Mammary epithelial cell (primary cell): ENCODE measurements at regions not wholly inside any gene's neighbourhood (a gene's known extent, or its start where the extent isn't known, plus 50 kb on each side); places are given as distances from the start of the nearest gene placed in this dataset.

ENCODE experiments used
- CTCF ChIP-seq, 2 donors: IDR thresholded peaks in 1 of 2; conservative IDR thresholded peaks in 1 of 2; 2 replicates each; pipeline ENCODE4 v1.5.1; 2011 to 2012; ENCODE audit warnings: inconsistent platforms in 2 of 2, low read length in 2 of 2, mild to moderate bottlenecking in 2 of 2, control low read depth in 1 of 2, low read depth in 1 of 2; ENCODE audit not compliant: insufficient read depth in 1 of 2; ENCODE audit errors: extremely low read depth in 1 of 2
- EZH2 ChIP-seq: IDR thresholded peaks from 2 replicates; pipeline ENCODE4 v1.6.1; 2012; ENCODE audit warnings: low read length, inconsistent platforms, borderline replicate concordance

DNA sequence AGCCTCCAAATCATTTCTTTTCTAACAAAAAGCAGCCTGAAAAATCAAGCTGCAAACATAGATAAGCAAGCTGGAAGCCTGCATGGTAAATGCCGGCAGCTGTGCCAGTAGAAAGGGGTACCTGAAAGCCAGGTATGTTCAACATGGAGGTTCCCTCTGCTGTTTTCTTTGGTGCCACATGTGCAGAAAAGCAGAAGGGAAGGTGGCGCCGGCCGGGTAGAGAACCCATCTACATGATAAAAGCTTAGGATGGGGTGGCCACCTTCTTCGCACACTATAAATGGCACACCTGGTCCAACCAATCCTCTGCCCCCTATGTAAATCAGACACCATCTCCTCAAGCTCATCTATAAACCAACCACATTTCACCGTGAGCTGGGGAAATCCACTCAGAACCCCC lies 268.9 kb upstream of the IRX2 start:
- TF ChIP-seq CTCF (conservative IDR thresholded peaks at IDR 0.05 in 1 of 2, IDR thresholded peaks at IDR 0.05 in 1 of 2; ENCODE audit: extremely low read depth in 1 of 2, insufficient read depth in 1 of 2, low read depth in 1 of 2, low read length in 2 of 2) (no peak), EZH2 (no peak)
